ENCODE measurements at regions not wholly inside any gene's neighbourhood (a gene's known extent, or its start where the extent isn't known, plus 50 kb on each side); places are given as distances from the start of the nearest gene placed in this dataset.
"Not testable (repeated sequence)": the region's sequence is repeated elsewhere in the genome, so short reads cannot be mapped to it uniquely, and the experiment has no call there.

- not testable (repeated sequence) for TF ChIP-seq POLR2A (IDR thresholded peaks at IDR 0.05; ENCODE audit: borderline replicate concordance, extremely low read depth, insufficient read depth, insufficient read length); CTCF (IDR thresholded peaks at IDR 0.05 in 2 of 3, conservative IDR thresholded peaks at IDR 0.05 in 1 of 3; ENCODE audit: borderline replicate concordance in 1 of 3, insufficient read depth in 1 of 3, low read depth in 2 of 3, low read length in 2 of 3); CEBPB (IDR thresholded peaks at IDR 0.05; ENCODE audit: low read depth); SIN3A (IDR thresholded peaks at IDR 0.05; ENCODE audit: low read depth); EZH2 (IDR thresholded peaks at IDR 0.05); POLR2AphosphoS5 (IDR thresholded peaks at IDR 0.05; ENCODE audit: low read depth, low read length); ZBTB33 (IDR thresholded peaks at IDR 0.05; ENCODE audit: extremely low read depth, insufficient replicate concordance, low read length); SP1 (IDR thresholded peaks at IDR 0.05; ENCODE audit: low read depth); ATF3 (IDR thresholded peaks at IDR 0.05); EZH2phosphoT487 (IDR thresholded peaks at IDR 0.05; ENCODE audit: borderline replicate concordance); FOSL1 (IDR thresholded peaks at IDR 0.05; ENCODE audit: low read depth); EGR1 (IDR thresholded peaks at IDR 0.05; ENCODE audit: low read depth)
Measured at GRCh38 chr13:65353150-65353549, 1877.0 kb downstream of the PCDH9 start.

All from HCT116 (cell line).